ENCODE measurements at regions not wholly inside any gene's neighbourhood (a gene's known extent, or its start where the extent isn't known, plus 50 kb on each side); places are given as distances from the start of the nearest gene placed in this dataset.
"Not testable (repeated sequence)": the region's sequence is repeated elsewhere in the genome, so short reads cannot be mapped to it uniquely, and the experiment has no call there.

GRCh38 chrX:78603908-78604307 lies 55.2 kb downstream of the RTL3 start:
- DNase-seq = no peak
- intact Hi-C loops (cut with DNase I) = no loop called here

DNA sequence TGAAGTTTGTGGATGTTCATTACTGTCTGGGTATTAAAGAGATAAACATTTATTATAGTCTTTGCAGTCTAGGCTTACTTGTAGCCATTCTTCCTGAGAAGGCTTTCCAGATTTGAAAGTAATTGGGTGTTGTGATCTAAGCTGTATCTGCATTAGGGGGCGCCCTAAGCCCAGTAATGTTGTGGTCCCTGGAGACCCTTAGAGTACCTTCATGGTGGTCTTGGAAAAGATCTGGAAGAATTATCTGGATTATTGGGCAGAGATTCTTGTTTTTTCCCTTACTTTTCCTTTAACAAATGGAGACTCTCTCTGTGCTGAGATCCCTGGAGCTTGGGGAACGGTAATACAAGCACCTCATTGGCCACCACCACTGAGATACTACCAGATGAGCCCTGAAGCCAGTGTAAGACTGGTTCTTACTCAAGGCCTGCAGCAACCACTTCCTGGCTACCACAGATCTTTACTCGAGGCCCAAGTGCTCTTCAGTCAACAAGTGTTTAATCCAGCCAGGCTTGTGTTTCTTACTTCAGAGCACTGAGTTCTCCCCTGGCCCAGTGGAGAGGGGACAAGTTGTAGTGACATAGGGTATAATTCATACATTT lies 63.1 kb downstream of the RTL3 start:
- intact Hi-C loops (cut with DNase I) = no loop called here
- no peak for DNase-seq

GRCh38 chrX:78593701-78594100 lies 65.4 kb downstream of the RTL3 start:
- intact Hi-C loops (cut with DNase I) = no loop called here
- DNase-seq = no peak

GRCh38 chrX:78592030-78592429 lies 67.1 kb downstream of the RTL3 start:
- intact Hi-C loops (cut with DNase I) = no loop called here
- no peak for DNase-seq

DNA sequence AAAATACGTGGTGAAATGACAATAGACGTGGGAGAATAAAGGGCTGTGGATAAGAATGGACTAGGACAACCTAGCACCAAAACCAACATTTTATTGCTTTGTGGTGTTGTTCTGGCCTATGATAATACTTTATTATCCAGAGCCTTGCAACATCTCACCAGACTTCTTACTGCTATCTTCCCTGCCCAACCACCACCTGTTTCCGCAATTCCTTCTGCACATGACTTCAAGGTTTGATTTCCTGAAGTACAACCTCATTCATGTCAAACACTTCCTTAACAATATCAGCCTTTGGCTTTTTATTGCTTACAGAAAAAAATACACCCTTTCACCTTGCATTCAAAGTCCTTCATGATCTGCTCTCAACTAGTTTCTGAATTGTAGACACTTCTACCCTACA lies 84.8 kb downstream of the RTL3 start:
- intact Hi-C loops (cut with DNase I) = no loop called here
- DNase-seq = no peak

- no peak for DNase-seq
- intact Hi-C loops (cut with DNase I) = no loop called here
These were observed 85.5 kb downstream of the RTL3 start for GRCh38 chrX:78573630-78574029.

GRCh38 chrX:78571849-78572248 lies 87.3 kb downstream of the RTL3 start:
- no peak for DNase-seq
- intact Hi-C loops (cut with DNase I) = no loop called here

GRCh38 chrX:78555401-78555980 lies 103.6 kb downstream of the RTL3 start:
- no peak for DNase-seq
- intact Hi-C loops (cut with DNase I) = loop anchor here (10.0 kb wide), 4 partner anchors 329 to 889 kb away; no protein-coding TSS in a partner anchor

GRCh38 chrX:78552628-78553027 lies 106.5 kb downstream of the RTL3 start:
- intact Hi-C loops (cut with DNase I) = loop anchor here (10.0 kb wide), 4 partner anchors 332 to 892 kb away; no protein-coding TSS in a partner anchor
- DNase-seq = not testable (repeated sequence)

DNA sequence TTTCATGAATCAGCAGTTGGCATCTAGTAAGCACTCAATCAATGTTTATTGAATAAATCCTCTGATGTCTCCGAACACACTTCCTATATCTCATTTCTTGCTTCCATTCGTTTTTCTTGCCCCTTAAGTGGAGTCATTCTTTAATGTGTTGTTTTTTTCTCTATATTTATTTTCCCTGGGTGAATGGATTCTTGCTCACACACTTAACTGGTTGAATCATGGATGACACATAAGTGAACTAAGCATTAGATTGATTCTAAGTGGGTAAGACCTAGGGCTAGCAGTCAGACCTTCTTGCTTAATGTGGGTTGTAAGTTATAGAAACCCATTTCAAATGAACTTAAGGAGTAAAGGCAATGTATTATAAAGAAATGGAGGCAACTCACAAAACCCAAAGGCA lies 111.1 kb downstream of the RTL3 start:
- intact Hi-C loops (cut with DNase I) = no loop called here
- DNase-seq = no peak

DNA sequence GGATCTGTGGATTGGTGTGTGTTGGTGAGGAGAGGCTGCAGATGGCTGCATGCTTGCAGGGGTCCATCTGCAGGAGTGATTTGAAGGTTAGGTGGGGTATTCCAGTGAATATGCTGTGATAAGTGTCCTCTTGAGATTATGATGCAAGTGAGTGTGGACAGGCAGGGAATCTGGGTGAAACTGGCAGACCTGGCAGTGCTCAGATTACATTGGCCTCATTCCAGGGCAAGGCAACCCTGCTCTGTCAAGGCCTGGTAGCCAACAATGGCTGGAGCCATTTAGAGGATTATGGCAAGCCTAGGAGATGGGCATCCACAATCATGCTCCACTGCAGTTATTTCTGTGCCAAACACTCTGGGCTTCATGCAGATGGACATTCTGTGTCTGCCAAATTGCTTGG lies 113.9 kb downstream of the RTL3 start:
- intact Hi-C loops (cut with DNase I) = no loop called here
- peak in 1 of 10 donors; percentile 42 for DNase-seq

GRCh38 chrX:78543281-78543680 lies 115.8 kb downstream of the RTL3 start:
- no peak for DNase-seq
- intact Hi-C loops (cut with DNase I) = no loop called here

GRCh38 chrX:78540171-78540570 lies 119.0 kb downstream of the RTL3 start:
- no peak for DNase-seq
- intact Hi-C loops (cut with DNase I) = no loop called here

- no peak for DNase-seq
- intact Hi-C loops (cut with DNase I) = no loop called here
These were observed 124.9 kb downstream of the RTL3 start for GRCh38 chrX:78534221-78534620.

GRCh38 chrX:78532363-78532762 lies 126.8 kb downstream of the RTL3 start:
- intact Hi-C loops (cut with DNase I) = no loop called here
- DNase-seq = no peak

GRCh38 chrX:78527818-78528217 lies 131.3 kb downstream of the RTL3 start:
- intact Hi-C loops (cut with DNase I) = no loop called here
- DNase-seq = no peak

GRCh38 chrX:78527263-78527662 lies 131.9 kb downstream of the RTL3 start:
- no peak for DNase-seq
- intact Hi-C loops (cut with DNase I) = no loop called here

DNA sequence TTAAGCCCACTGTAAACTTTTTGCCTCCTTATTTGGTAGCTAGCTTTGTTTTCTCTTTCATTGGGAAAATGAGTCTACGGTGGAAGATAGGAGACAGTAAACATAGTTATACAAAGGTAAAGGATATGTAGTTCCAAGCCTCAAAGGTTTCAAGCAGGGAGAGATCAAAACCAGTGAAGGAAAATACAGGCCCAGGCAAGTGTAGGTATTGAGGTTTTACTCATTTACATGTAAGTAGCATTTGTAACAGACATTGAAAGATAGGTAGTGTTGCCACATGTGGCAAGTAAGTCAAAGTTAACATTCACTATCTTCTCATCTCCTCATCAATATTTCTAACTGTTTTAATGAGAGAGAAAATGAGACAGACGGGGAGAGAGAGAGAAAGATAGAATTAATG lies 136.5 kb downstream of the RTL3 start:
- intact Hi-C loops (cut with DNase I) = no loop called here
- no peak for DNase-seq

DNA sequence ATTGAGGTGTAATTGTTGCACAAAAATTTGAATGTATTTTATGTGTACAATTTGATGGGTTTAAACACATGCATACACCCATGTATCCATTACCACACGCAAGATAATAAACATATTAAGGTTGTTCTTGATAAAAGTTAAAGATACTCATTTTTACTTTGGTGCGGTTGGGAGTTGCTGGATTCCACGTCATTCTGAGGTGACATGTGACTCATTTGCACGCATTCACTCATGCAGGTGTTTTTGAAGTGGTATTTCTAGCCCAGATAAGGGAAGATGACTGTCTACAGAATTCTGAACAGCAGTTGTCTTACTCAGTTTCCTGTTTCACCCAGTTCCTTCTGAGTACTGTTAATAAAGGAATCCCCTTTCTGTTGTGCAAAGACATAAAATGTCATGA lies 142.0 kb downstream of the RTL3 start:
- intact Hi-C loops (cut with DNase I) = no loop called here
- DNase-seq = no peak

DNA sequence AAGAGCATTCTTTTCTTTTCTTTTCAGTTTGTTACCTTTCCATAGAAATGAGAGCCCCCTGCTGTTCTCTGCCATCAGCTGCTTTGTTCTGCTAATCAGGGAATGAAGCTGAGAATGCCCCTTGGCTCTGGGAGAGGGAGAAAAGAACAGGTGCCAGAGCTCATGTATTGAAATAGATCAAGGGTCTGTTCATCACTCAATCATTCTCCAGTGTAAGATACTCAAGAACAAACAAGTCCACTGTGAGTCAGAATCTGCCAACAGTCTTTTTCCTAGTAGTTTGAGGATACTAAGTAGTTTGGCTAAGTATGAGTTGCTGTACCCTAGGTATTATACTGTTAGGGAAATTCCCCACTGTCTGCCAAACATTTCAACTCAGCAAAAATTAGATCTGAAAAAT lies 144.3 kb downstream of the RTL3 start:
- intact Hi-C loops (cut with DNase I) = no loop called here
- DNase-seq = no peak

DNA sequence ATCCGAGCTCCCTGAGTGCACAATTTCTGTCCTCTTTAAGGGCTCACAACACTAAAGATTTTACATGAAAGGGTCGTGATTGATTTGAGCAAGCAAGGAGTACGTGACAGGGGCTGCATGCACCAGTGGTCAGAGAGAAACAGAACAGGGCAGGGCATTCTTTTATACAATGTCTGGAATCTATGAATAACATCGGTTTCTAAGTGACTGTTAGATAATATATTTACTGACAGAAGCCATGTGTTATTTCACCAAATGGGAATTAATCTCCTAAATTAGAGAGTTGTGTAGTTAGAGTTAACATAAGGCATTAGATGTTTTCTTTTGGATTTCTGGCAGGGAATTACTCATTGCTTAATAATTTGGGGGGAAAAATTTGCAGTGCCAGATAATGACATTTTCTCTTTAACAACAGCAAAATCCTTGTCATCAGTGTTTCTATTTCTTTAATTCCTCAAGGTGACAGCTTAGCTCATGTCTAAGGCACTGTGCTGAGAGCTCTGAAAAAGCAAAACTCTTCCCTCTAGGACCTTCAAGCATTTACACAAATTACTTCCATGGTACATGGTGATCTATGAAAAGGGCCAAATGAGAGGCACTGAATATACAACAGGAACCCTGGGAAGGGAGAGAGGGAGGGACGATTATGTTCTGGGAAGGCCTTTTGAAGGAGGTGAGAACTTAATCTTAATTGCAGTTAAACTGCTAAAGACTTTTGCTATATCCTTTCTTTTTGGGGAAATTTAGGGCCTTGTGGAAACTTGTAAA lies 145.0 kb downstream of the RTL3 start:
- DNase-seq = no peak
- intact Hi-C loops (cut with DNase I) = no loop called here

GRCh38 chrX:78506248-78506647 lies 152.9 kb downstream of the RTL3 start:
- no peak for DNase-seq
- intact Hi-C loops (cut with DNase I) = no loop called here

Measured in posterior cingulate gyrus (tissue), 11 donors.